ENCODE measurements at regions not wholly inside any gene's neighbourhood (a gene's known extent, or its start where the extent isn't known, plus 50 kb on each side); places are given as distances from the start of the nearest gene placed in this dataset.
A peak's percentile ranks its signal among the peaks of the same experiment; 100 is the strongest.

DNA sequence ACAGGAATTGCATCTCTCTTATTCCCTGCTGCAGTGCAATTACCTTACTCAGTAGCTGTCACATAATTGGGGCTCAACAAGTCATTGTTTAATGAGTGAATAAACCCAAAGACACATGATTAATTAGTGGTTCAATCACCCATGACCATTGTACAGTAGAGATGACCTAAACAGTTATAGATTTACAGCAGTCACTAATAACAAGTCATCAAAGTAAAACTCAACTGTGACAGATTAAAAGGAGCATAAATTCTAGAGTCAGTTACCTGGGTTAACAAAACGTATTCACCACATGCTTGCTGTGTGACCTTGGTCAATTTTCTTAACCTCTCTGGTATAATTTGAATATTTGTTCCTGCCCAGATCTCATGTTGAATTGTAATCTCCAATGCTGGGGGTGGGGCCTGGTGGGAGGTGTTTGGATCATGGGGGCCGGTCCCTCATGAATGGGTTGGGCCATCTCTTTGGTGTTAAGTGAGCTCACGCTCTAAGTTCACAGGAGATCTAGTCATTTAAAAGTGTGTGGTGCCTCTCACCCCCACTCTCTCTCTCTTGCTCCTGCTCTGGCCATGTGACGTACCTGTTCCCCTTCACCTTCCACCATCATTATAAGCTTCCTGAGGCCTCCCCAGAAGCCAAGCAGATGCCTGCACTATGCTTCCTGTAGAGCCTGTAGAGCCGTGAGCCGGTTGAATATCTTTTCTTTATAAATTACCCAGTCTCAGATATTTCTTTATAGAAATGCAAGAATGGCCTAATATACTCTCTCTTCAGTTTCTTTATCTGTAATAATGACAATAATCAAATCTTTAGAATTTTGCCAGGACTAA is 141.9 kb upstream of the PLEKHG7 start:
- DNase-seq = no peak
- Mint-ChIP-seq H3K4me3 (peak overlapping the region; percentile 48), H3K4me1 (ENCODE audit: low read depth) (peaks cover 68% of the 10 kb centered on the region), H3K9me3 (peaks cover 23% of the 10 kb centered on the region), H3K27me3 (ENCODE audit: low read depth) (no peaks in the 10 kb centered on the region), H3K36me3 (ENCODE audit: insufficient read depth) (peaks cover 10% of the 10 kb centered on the region)
- ATAC-seq = no peak

DNA sequence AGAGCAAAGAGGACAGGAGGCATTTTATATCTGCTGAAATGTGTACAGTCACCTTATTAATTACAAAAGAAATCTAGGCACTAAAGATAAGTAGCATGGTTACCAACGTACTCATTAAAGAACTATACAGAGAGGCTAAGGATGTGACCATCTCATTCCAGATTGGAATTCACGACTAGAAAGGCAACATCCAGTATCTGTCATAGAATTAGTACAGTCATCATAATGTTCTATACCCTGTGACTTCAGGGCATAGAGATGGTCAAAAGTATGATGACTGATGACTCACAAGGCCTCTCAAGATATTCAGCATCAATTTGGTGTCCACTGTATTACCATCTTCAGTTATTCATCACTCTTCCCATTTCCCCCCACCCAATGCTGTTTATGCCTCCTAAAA is 144.0 kb upstream of the PLEKHG7 start:
- Mint-ChIP-seq H3K4me1 (ENCODE audit: low read depth) (peaks cover 80% of the 10 kb centered on the region), H3K36me3 (ENCODE audit: insufficient read depth) (peaks cover 10% of the 10 kb centered on the region), H3K27me3 (ENCODE audit: low read depth) (no peaks in the 10 kb centered on the region), H3K4me3 (peak overlapping the region; percentile 46), H3K9me3 (peaks cover 12% of the 10 kb centered on the region)
- ATAC-seq = no peak
- no peak for DNase-seq

DNA sequence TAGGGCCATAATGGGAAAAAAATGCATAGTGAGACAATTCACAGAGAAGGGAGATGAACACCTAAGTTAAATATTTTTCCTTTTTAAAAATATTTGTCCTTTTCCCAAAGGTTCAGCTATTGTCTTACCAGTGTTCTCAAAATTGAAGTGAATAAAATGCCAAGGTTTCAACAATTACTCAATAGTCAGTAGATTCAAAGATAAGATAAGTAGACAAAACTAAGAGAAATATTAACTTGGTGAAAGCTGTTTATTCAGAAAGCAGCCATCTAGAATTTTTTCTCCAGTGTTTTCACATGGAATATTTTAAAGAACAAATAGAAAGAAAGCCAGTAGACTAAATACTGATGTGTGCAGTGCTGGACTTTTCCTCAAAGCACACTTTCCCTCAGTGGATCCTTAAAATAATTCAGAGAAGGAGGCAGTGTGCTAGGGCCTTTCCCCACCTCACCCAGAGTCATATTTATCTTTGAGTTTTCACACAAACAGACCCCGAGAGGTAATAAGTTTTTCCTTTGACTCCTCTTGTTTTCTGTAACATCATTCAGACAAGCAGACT is 144.5 kb upstream of the PLEKHG7 start:
- Mint-ChIP-seq H3K9me3 (peaks cover 12% of the 10 kb centered on the region), H3K4me3 (peak overlapping the region; percentile 46), H3K4me1 (ENCODE audit: low read depth) (peaks cover 77% of the 10 kb centered on the region), H3K36me3 (ENCODE audit: insufficient read depth) (peaks cover 10% of the 10 kb centered on the region), H3K27me3 (ENCODE audit: low read depth) (no peaks in the 10 kb centered on the region)
- DNase-seq (no peak), ATAC-seq (peak in 1 of 2 donors; percentile 40)

DNA sequence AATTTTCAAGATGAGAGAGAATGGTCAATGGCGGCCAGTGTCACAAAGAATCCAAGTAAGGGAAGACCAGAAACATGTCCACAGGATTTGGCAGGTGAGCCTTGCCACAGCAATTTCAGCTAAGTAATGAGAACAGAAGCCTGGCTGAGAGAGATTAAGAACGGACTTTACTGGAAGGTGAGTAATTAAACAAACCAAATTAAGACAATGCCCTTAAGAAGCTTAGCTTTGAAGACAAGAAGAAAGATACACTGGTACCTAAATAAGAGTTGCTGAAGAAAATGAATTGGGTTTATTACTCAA is 145.4 kb upstream of the PLEKHG7 start:
- H3K9me3 Mint-ChIP-seq = peaks cover 12% of the 10 kb centered on the region
- DNase-seq = no peak
- peaks cover 10% of the 10 kb centered on the region for H3K36me3 Mint-ChIP-seq (ENCODE audit: insufficient read depth)
- H3K4me3 Mint-ChIP-seq = peak overlapping the region; percentile 76
- peaks cover 72% of the 10 kb centered on the region for H3K4me1 Mint-ChIP-seq (ENCODE audit: low read depth)
- no peak for ATAC-seq
- H3K27me3 Mint-ChIP-seq (ENCODE audit: low read depth) = no peaks in the 10 kb centered on the region

DNA sequence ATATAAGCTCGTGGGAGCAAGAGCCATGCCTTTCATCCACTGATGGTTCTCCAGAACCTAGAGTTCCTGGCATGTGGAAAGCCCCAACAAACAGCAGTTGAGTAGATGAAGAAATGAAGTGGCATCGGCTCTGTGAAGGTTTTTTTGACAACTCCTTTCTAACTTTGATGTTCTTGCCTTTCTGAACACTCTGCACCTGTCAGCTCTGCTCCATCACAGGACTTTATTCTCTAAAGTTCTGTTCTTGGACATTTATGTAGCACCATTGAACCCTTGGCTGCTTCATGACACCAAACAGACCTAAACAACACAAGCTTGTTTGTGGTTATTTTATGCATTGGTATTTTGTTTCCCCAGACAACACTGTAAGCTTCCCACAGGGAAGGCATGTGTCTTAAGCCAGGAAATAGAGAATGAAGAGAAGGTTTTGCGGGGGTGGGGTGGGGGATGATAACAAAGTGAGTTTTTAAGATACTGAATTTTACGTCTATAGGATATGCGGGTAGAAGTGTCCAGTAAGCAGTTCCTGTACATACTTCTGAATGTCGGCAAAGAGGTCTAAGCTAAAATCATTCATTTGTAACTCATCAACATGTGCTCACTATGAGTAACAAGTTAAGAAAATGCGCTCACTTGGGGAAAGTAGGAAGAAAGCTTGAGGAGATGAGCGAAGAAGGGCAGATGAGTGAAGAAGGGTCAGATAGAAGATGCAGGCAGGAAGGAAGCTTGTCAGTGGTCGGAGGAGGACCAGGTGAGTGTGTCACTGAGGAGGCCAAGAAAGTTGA is 146.0 kb upstream of the PLEKHG7 start:
- H3K27me3 Mint-ChIP-seq (ENCODE audit: low read depth) = no peaks in the 10 kb centered on the region
- H3K4me1 Mint-ChIP-seq (ENCODE audit: low read depth) = peaks cover 67% of the 10 kb centered on the region
- ATAC-seq = peak in 1 of 2 donors; percentile 26
- peak overlapping the region; percentile 76 for H3K4me3 Mint-ChIP-seq
- H3K36me3 Mint-ChIP-seq (ENCODE audit: insufficient read depth) = peaks cover 5% of the 10 kb centered on the region
- DNase-seq = no peak
- peaks cover 12% of the 10 kb centered on the region for H3K9me3 Mint-ChIP-seq

DNA sequence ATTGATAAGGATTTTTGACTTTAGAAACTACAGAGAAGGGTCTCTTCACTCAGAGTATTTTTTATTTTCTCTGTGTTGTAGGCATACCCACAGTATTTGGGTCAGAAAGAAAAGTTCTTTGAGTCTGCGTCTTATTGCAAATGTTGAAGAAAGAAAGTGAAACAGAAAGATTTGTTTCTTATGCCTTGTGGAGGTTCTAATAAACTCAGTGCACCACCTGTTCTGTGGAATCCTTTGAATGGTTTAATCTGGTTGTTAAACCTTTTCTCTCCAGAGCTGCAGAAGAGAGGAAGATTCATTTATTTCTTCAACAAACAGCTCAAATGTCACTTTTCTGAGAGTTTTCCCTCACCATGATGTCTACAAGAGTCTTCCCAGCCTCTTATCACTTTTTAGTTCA is 146.6 kb upstream of the PLEKHG7 start:
- H3K4me1 Mint-ChIP-seq (ENCODE audit: low read depth) = peaks cover 60% of the 10 kb centered on the region
- H3K36me3 Mint-ChIP-seq (ENCODE audit: insufficient read depth) = peaks cover 4% of the 10 kb centered on the region
- H3K4me3 Mint-ChIP-seq = peak overlapping the region; percentile 76
- no peaks in the 10 kb centered on the region for H3K27me3 Mint-ChIP-seq (ENCODE audit: low read depth)
- H3K9me3 Mint-ChIP-seq = peaks cover 12% of the 10 kb centered on the region
- DNase-seq (no peak), ATAC-seq (no peak)

DNA sequence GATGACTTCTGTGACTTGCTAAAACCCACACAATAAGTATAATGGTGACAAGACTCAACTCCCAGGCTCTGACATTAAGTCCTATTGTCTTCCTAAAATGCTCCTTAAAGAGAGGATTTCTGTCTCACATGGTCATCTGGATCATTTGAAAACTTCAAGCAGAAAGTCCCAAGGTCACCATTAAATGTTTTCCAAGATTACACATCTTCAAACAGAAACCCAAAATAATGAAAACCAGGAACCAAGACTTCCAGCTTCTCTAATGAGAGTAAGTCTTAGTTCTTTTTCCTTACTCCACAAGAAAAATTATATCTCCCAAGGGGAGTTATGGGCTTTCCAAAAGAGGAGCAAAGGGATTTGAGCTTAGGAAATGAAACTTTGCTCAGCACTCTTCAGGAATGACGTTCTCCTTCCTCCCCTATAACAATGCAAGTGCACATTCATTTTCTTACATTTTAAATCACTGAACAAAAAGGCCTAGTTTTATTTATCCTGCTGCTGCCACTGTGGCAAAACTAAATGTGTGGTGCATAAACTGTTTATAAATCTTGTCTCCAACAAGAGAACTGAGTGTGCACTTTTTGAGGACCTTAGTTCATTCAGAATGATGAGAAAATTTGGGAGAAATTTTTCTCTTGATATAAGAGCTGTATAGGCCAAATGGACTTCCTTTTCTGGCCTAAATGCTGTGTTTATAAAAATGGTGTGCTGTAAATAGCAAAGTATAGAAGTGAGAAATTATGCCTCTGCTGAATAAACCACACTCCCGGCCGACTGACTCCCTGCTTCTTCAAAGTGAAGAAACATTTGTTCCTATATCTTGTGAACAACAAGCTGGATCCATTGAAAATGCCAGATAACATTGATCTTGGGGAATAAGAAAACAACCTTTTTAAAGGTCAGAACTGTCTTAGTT is 148.4 kb upstream of the PLEKHG7 start:
- DNase-seq (no peak), ATAC-seq (no peak)
- Mint-ChIP-seq H3K36me3 (ENCODE audit: insufficient read depth) (peaks cover 2% of the 10 kb centered on the region), H3K9me3 (peaks cover 7% of the 10 kb centered on the region), H3K4me1 (ENCODE audit: low read depth) (peaks cover 54% of the 10 kb centered on the region), H3K4me3 (no peak overlapping the region), H3K27me3 (ENCODE audit: low read depth) (no peaks in the 10 kb centered on the region)

DNA sequence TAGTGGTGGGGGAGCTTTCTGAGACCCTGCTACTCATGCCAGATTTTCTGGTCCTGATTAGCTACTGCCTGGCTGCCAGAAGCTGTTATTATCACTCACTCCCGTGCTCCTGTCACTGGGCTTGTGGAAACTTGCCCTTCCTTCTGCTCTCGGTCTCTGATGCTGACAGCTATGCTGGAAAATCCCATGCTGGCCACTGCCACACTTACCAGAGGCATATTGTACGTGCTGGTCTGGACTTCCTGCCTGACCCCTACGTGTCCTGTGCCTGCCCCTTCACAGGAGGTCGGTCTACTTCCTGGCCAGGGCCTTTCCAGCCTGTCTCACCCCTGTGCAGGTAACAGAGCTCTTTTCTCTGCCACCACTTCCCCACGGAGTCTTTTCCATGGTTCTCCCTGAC is 149.4 kb upstream of the PLEKHG7 start:
- DNase-seq (no peak), ATAC-seq (no peak)
- no peak overlapping the region for H3K4me3 Mint-ChIP-seq
- H3K9me3 Mint-ChIP-seq = peaks cover 10% of the 10 kb centered on the region
- H3K36me3 Mint-ChIP-seq (ENCODE audit: insufficient read depth) = peaks cover 2% of the 10 kb centered on the region
- peaks cover 51% of the 10 kb centered on the region for H3K4me1 Mint-ChIP-seq (ENCODE audit: low read depth)
- no peaks in the 10 kb centered on the region for H3K27me3 Mint-ChIP-seq (ENCODE audit: low read depth)

DNA sequence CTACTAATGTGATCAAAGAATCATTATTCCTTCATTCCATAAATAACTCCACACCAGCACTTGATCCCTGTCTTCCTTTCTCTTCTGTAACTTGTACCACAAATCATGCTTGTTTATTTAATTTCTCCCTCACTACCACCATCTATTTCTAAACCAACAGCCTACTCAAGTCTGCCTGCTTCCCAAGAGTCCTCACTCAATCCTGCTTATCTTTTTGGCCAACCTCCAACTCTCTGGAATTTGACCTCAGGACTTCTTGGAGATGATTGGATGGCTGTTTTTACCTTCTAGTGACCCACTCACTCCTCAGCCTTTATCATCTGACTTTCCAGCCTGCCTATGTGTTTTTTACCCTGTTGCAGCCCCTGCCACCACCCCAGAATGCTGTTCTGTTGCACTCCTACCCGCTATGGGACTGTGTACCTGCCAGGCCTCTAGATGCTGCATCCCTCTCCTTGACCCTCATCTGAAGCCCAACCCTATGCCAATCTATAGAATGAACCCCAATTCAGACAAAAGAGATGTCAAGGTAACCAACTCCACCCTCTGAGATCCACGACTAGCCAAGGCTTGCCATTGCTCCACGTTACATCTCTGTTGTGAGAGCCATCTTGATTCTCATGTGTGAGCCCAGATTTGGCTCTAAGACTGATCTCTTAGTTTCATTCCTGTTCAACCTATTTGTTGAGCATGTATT is 150.2 kb upstream of the PLEKHG7 start:
- ATAC-seq (no peak), DNase-seq (no peak)
- H3K4me1 Mint-ChIP-seq (ENCODE audit: low read depth) = peaks cover 45% of the 10 kb centered on the region
- H3K9me3 Mint-ChIP-seq = peaks cover 10% of the 10 kb centered on the region
- peaks cover 2% of the 10 kb centered on the region for H3K36me3 Mint-ChIP-seq (ENCODE audit: insufficient read depth)
- no peak overlapping the region for H3K4me3 Mint-ChIP-seq
- no peaks in the 10 kb centered on the region for H3K27me3 Mint-ChIP-seq (ENCODE audit: low read depth)

DNA sequence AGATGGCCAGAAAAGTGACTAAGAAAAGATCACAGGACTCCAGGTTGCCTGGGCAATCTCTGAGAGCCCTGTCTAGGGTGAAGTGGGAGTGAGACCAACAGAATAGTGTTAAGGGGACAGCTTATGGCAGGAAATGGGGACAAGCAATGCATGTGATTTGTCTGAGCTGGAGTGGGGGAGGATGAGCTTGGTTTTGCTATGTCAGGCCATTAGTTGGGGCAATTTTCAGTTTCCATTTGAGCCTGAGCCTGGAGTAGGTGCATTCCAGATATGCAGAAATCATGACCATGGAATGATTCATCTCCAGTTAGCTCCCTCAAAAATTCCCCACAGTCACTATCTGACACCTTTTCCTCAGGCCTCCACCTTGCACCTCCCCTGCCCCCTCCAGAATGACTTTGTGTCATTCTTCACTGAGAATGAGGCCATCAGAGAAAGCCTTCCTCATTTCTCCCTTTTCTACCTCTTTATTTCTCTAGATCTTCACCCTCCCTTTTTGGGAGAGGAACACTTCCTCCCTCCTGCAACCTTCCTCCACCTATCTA is 150.9 kb upstream of the PLEKHG7 start:
- Mint-ChIP-seq H3K27me3 (ENCODE audit: low read depth) (no peaks in the 10 kb centered on the region), H3K9me3 (peaks cover 7% of the 10 kb centered on the region), H3K4me1 (ENCODE audit: low read depth) (peaks cover 40% of the 10 kb centered on the region), H3K4me3 (no peak overlapping the region), H3K36me3 (ENCODE audit: insufficient read depth) (no peaks in the 10 kb centered on the region)
- ATAC-seq = peak; percentile 91 to 92
- DNase-seq = no peak

DNA sequence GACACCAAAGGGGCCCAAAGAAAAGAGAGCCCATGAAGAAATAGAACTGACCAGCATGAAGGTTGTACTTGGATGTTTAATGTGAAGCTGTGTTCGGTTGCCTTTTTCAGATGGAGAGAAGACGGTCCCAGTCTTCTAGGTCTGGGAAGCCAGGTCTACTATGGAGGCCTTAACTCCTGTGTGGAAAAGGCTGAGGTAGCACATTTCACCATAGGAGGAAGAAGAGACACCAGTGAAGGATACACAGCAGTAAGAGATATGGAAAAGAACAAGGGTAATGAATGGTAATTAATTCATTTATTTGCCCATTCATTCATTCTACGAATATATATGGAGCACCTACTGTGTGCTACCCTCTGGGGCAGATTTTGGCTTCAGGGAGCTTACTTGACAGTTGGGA is 151.6 kb upstream of the PLEKHG7 start:
- no peak overlapping the region for H3K4me3 Mint-ChIP-seq

DNA sequence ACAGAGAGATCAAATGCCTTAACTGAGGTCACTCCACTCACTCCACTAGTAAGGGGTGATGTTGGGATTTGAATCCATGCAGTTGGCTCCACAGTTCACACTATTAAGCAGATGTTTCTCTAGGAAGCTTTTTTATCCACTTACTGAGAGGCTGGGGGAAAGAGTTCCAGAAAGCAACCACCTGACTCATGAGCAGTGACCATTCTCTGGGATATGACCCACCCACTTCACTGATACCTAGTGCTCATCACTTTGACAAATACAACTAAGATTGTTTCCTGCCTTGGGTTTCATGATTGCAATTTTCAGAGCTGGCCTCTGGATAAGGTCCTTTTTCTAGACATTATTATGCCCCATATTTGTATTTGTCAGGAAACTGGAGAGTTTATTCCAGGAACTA is 152.1 kb upstream of the PLEKHG7 start:
- no peaks in the 10 kb centered on the region for H3K27me3 Mint-ChIP-seq (ENCODE audit: low read depth)
- DNase-seq (no peak), ATAC-seq (no peak)
- peaks cover 3% of the 10 kb centered on the region for H3K9me3 Mint-ChIP-seq
- no peaks in the 10 kb centered on the region for H3K36me3 Mint-ChIP-seq (ENCODE audit: insufficient read depth)
- peaks cover 27% of the 10 kb centered on the region for H3K4me1 Mint-ChIP-seq (ENCODE audit: low read depth)
- H3K4me3 Mint-ChIP-seq = no peak overlapping the region

More for the DNA sequence above, 151.6 kb upstream of the PLEKHG7 start:
- Mint-ChIP-seq H3K27me3 (ENCODE audit: low read depth) (no peaks in the 10 kb centered on the region), H3K4me1 (ENCODE audit: low read depth) (peaks cover 32% of the 10 kb centered on the region), H3K9me3 (peaks cover 3% of the 10 kb centered on the region), H3K36me3 (ENCODE audit: insufficient read depth) (no peaks in the 10 kb centered on the region)
- DNase-seq (no peak), ATAC-seq (no peak)

DNA sequence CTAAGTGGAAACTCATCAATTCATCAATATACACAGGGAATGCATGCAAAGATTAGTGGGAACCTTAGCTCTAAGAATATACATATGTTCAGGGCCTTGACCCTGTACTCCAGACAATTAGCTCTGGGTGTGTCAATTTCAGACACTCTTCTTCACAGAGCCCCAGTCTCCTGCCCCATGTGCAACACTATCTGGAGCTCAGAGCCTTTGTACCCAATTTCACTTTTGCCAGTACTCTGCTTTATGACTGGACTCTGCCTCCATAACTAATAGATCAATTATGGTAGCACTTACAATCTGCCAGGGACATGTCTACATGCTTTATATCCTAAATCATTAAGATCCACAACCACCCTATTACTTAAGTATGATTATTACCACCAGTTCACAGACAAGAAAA is 152.5 kb upstream of the PLEKHG7 start:
- DNase-seq = no peak
- no peak overlapping the region for H3K4me3 Mint-ChIP-seq

More for the DNA sequence above, 152.5 kb upstream of the PLEKHG7 start:
- no peak for ATAC-seq
- Mint-ChIP-seq H3K36me3 (ENCODE audit: insufficient read depth) (no peaks in the 10 kb centered on the region), H3K9me3 (peaks cover 3% of the 10 kb centered on the region), H3K27me3 (ENCODE audit: low read depth) (no peaks in the 10 kb centered on the region), H3K4me1 (ENCODE audit: low read depth) (peaks cover 24% of the 10 kb centered on the region)

Measured in activated T-cell treated with anti-CD3 and anti-CD28 coated beads, Interleukin-2, amount 50 U/mL, for 4 hours (primary cell).